Esophagus mucosa (tissue), 1 donor: ENCODE measurements at regions not wholly inside any gene's neighbourhood (a gene's known extent, or its start where the extent isn't known, plus 50 kb on each side); places are given as distances from the start of the nearest gene placed in this dataset.
A peak's percentile ranks its signal among the peaks of the same experiment; 100 is the strongest.

Experiments
- ATAC-seq: fragments of 200-7000 bp; cut with Tn5 transposase; one replicate; pipeline ENCODE4 v1.9.1; 2020
- donor health status: DM: yes; HTN: yes; CAD: no.

GRCh38 chr11:112790286-112790685 is 170.9 kb upstream of the NCAM1 start:
- ATAC-seq, result no peak

GRCh38 chr11:112792070-112792469 is 169.2 kb upstream of the NCAM1 start:
- no peak for ATAC-seq

DNA sequence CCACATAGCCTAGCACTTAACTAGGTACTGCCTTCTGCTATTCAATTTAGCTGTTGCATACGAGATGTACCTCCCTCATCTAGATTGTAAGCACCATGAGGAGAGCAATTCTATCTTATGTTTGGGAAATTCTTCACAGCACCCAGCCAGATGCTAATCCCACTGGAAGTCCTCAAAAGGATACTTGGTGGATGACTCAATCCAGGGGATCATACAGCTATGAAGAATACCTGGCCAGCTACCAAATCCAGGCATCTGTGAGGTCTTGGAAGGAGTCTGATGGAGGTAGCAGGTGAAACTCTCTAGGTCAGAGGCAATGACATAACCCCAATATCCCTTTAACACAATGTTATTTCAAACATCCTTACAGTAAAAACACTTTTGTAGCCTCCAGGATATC is 167.8 kb upstream of the NCAM1 start:
- ATAC-seq, result no peak

- no peak for ATAC-seq
Observed at GRCh38 chr11:112794331-112794846, 166.8 kb upstream of the NCAM1 start.

DNA sequence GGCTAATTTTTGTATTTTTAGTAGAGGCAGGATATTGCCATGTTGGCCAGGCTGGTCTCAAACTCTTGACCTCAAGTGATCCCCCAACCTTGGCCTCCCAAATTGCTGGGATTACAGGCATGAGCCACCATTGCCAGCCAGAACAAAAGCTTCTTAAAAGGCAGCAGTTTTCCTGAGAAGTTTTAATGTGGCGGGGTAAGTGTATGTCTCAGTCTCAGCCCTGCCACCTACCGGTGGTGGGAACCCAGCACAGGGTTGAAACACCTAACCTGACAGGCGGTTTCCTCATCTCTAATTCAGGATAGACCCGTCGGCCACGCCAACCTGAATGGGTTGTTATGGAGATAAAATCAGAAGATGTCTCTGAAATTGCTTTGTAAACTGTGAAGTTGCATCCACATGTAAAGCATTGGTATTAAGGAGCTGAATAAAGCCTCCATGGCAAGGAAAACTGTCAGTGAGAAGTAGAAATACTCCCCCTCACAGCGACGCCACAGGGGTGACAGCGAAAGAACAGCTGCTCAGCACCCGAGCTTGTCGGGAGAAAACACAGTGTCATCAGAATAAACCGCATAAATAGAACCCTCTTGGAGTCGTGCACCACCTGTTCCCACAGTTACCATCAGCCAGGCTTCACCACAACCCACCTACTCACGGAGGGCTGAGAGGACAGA is 165.9 kb upstream of the NCAM1 start:
- peak; percentile 62 for ATAC-seq

- ATAC-seq, result no peak
Observed at GRCh38 chr11:112795911-112796649, 165.1 kb upstream of the NCAM1 start.

DNA sequence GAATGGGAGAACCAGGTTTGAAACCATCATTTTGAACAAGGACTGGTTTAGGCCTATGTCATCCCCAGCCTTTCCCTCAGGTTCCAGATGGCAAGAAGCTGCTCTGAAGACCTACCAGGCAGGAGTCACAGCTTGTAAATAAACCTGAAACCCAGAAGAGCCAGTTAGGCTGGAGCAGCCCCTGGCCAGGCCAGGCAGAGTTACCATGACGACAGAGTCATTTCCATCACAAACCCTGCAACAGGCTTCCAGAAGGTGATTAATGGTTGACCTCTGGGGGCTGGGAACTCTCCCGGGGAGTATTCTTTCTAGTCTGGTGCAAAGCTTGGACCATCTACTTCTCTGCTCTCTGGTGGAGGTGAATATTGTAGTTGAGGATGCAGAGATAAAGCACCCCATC is 164.1 kb upstream of the NCAM1 start:
- ATAC-seq, result no peak

DNA sequence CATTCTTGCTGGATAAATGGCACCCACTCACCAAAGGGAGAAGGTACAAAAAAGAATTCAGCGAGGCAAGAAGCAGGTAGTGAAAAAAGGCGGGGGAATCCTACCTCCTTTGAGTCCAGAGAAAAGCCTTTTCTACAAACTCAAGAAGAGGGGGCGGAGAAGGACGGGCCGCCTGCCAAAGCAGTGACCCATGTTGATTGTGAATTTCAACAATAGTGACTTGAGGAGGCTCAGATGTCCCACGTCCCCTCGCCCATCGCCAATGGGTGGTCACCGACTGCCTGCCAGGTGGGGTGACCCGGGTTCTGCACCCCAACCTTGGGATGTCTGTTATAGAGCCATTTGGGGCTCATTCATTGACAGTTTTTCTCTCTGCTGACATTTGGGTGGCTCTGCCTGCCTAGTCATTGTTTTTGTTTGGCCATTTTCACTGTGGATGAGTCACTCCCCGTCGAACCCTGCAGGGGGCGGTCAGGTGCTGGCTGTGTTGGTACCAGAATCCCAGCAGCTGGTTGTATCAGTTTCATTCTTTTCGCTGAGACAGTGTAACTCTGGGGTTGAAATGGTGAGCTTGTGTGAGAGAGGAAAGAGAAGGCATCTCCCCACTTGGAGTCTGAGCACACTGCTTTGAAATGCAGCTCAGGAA is 163.4 kb upstream of the NCAM1 start:
- ATAC-seq, result peak; percentile 58

DNA sequence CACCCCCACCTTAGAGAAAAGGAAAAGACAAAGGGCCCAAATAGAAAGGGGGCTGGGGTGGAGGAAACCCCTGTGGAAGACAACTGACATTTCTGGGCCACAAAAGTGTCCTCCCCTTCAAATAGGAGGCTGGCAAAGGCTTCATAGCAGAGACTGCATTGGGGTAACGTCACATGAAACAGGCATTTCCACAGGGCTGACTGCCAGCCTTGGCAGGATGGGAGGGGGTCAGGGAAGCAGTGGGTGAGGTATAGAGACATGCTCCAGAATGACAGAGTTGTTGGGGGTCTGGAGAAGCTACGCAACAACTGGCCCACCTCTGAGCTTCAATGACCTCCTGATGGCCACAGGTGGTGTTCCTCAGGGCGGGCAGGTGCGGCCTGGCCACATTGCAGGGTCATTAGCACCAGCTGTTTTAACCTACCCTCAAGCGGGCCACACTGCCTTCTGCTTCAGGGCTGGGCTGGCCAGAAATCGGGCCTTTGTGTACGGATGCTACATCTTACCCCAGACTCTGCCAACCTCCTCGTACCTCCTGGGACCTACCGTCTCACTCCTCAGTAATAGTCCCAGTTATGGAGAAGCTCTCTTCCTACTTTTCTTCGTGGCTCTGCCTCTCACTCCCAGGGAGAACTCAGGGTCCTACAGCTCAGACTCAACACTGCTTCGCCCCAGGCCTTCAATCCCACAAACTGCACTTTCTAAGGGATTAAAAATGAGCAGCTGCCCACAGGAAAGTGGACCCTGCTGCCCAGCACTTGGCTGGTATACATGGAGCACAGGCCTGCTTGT is 160.0 kb upstream of the NCAM1 start:
- ATAC-seq, result no peak

DNA sequence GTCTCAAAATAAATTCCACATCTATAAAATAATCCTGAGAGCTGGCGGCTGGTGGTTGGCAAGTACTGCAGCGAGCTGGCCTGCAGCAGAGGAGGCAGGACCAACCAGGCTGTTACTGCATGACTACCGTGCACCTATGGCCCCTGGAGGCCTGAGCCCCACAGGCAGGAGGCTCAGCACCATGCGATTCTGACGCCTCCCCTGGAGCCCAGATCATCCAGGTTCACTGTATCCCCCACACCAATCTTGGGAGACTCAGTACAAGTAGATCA is 159.5 kb upstream of the NCAM1 start:
- ATAC-seq, result no peak

DNA sequence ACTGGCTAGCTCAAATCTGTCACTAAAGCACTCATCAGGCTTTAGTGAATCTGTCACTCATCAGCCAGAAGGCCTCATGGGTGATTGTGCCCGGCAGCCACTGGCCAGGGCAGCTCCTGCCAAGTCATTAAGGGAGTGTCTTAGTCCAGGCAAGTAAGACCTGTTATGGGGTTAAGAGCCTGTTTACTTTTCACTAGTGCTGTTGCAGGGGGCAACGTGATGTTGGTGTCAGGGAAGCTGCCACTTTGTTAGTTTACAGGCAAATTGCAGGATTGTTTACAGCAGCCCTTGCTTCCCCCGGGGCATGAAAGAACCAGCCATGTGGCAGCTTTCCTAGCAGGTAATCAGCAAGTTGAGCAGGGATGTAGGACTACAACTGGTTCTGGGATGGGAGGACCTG is 155.6 kb upstream of the NCAM1 start:
- peak; percentile 73 for ATAC-seq

- ATAC-seq, result no peak
Observed at GRCh38 chr11:112806256-112806655, 155.0 kb upstream of the NCAM1 start.

GRCh38 chr11:112806876-112807275 is 154.3 kb upstream of the NCAM1 start:
- no peak for ATAC-seq

- no peak for ATAC-seq
Observed at GRCh38 chr11:112809429-112809828, 151.8 kb upstream of the NCAM1 start.

- ATAC-seq, result no peak
Observed at GRCh38 chr11:112810951-112811350, 150.3 kb upstream of the NCAM1 start.

- ATAC-seq, result no peak
Observed at GRCh38 chr11:112811783-112812182, 149.4 kb upstream of the NCAM1 start.

DNA sequence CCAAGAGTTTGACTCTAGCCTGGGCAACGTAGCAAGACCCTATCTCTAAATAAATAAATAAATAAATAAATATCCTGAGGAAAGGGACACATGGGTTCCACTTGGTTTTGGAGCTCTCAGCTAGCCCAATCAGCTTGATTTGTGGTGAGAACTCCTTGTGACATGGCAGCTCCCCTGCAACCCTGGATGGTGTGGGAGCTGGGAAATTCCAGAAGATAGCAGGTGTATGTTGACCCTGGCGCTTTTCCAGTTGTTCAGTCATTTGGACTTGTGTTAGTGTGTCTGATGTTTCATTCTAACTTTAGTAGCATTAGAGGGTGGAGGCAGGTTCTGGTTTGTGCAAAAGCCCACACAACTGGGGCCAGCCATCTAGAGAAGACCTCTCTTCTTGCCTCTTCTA is 148.5 kb upstream of the NCAM1 start:
- no peak for ATAC-seq

- no peak for ATAC-seq
Observed at GRCh38 chr11:112814168-112814567, 147.1 kb upstream of the NCAM1 start.

GRCh38 chr11:112817376-112817775 is 143.8 kb upstream of the NCAM1 start:
- ATAC-seq, result no peak

GRCh38 chr11:112822478-112823274 is 138.5 kb upstream of the NCAM1 start:
- ATAC-seq, result no peak

DNA sequence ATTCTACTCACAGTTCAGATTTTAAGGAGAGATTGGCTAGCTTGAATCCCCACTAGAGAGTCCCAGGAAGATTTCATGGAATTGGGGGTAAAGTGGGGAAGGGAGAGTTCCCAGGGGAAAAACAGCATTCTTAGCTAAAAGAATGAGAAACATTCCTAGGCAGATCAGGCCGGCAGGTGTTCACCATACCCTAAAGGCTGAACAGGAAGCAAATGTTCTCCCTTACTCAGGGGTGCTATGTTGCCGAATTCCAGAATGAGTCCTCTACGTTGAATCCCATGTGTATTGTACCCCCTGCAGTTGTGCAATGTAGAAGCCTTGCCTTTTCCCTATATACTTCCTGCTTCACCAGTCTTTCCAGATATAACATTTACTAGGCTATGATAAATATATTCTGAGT is 135.2 kb upstream of the NCAM1 start:
- ATAC-seq, result no peak

DNA sequence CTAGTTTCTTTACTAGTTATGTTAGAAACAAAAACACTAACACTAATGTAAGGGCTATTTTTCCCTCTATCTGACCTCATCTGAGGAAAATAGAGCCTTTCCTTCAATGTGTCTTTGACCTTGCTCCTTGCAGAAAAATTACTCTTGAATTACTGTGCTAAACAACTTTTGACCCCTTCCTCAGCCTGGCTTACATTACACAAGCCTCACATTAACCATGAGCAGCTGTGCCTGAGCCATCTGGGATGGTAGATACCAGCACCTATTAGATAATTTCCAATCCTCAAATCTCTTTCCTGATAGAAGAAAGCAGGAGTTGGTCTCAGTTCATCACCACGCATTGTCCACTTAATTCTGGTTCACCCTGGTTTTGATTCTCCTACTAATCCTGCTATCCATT is 134.4 kb upstream of the NCAM1 start:
- ATAC-seq, result no peak
